GF-D8 (cell line): ENCODE measurements at regions not wholly inside any gene's neighbourhood (a gene's known extent, or its start where the extent isn't known, plus 50 kb on each side); places are given as distances from the start of the nearest gene placed in this dataset.

Source experiments
- DNase-seq: peaks from one replicate; lab custom pipeline; 2025; lab: John Stamatoyannopoulos, UW

- DNase-seq, result no peak
Observed at GRCh38 chr6:122063761-122064160, 335.7 kb upstream of the HSF2 start.

- DNase-seq, result no peak
Observed at GRCh38 chr6:122066200-122066599, 333.3 kb upstream of the HSF2 start.

DNA sequence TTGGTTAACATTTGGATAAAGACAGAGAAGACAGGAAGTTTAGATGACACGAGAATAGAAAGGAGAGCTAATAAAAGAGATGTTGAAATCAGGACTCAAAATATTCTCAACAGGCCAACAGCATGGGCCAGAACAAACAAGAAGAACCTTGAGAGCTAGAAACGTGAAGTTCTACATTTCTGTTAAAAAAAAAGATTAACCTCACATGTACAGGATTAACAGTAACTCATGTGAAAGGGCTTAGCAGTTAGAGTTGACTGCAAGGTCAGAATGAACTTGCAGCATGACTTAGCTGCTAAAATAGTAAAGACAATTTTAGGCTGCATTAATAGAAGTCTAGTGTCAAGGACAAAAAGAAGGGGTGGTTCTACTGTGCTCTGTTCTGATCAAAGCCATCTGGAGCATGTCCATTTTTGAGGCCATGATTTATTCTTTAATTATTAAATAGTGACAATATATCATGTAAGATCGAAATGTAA, 331.1 kb upstream of the HSF2 start:
- DNase-seq, result no peak

DNA sequence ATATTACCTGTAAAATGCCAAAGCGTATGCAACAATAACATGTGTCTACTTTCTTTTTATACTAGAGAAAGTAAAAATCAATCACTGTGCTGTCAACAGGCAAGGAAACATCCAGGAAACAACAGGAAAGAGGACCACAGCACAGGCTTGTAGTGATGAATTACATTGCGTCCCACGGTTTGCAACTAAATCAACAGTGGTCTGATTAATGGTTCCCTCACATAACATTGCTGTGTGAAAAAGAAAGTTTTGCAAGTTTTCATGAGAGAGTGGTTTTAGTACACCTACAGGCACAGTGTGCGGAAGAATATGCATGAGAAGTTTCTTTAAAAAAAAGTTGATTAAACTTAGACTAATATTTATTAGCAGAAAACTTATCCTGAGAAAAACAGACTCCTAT, 329.5 kb upstream of the HSF2 start:
- DNase-seq, result no peak

DNA sequence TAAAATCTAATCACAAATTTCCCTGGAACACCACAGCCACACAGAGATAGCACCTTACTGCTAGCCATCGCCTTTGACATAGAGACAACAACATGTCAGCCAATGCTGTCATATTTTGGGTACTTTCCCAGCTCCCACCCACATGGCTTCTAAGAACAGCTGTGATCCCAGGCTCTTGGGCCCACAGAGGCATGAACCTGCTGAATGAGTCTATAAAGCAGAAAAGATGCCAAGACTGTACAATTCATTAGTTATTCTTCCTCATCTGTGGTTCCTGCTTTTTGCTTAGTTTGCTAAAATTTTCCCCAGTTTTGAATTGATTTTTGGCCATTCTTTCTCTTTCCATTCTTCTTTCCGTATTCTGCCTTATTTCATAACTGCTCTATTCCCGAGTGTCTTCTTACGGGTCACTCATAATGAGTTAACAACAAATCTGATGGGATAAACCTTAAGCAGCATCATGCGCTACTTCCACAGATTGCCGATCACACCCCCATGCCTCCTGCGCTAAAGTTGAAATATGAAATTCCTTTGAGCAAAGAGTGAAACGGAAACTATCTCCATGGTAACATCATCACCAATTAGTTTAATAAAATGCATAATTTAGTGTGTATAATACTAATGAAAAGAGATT, 327.3 kb upstream of the HSF2 start:
- DNase-seq, result no peak

GRCh38 chr6:122075084-122075838, 324.2 kb upstream of the HSF2 start:
- DNase-seq, result no peak

GRCh38 chr6:122075917-122076316, 323.5 kb upstream of the HSF2 start:
- no peak for DNase-seq

GRCh38 chr6:122077603-122078002, 321.8 kb upstream of the HSF2 start:
- DNase-seq, result no peak

- no peak for DNase-seq
Observed at GRCh38 chr6:122078481-122078880, 321.0 kb upstream of the HSF2 start.

DNA sequence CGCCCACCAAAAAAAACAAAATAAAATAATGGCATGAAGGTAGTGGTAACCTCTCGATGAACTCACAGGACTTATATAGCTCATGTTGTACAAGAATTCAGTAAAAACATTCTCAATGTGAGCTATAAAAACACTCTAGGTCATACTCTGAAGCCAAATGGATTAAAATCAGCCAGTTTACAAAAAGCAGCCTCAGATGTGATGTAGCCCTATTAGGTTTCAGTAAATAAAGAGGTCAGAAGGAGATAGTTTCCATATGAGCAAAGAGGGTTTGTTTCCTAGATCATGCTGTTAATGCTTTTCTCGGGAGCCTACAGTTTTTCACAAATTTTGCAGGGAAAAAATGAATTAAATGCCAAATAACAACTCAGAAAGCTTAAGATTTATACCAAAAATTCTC, 319.5 kb upstream of the HSF2 start:
- no peak for DNase-seq

DNA sequence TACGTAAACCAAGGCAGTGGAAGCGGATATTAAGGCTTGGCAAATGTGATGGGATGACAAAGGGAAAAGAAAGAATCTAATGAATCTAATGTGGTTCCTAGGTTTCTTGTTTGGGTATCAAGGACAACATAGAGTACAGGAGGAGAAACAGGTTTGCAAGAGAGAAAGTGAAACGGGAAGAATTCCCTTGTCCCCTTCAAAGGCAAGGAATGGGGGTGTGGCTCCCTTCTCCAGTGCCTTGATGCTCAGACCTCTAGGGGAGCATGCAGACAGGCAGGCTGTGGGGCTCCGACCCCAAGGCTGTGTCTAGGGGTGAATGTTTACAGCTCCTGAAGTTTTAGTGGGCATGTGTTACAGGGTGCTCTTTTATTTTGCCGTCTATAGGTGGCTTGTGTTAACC, 317.5 kb upstream of the HSF2 start:
- DNase-seq, result no peak

GRCh38 chr6:122082370-122082769, 317.1 kb upstream of the HSF2 start:
- no peak for DNase-seq

GRCh38 chr6:122092366-122092765, 307.1 kb upstream of the HSF2 start:
- no peak for DNase-seq

GRCh38 chr6:122098201-122098678, 301.2 kb upstream of the HSF2 start:
- no peak for DNase-seq

GRCh38 chr6:122102026-122102425, 297.4 kb upstream of the HSF2 start:
- DNase-seq, result no peak

- DNase-seq, result no peak
Observed at GRCh38 chr6:122107256-122107852, 292.1 kb upstream of the HSF2 start.

DNA sequence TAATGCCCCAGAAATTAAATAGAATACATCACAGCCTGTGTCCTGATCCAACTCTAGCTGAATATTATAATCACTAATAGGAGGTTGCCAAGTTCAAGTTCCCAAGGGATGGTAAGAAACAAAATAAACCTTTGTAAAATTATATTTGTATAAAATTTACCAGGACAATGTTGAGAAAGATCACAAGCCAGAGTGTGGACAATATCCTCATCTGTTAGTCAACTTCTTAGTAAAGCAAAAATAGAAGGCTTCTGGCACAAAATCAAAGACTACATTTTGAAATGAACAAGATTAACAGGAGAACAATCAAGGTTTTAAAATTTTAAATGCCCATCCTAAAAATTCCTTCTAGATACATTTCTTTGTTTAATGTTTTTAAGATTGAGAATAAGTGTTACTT, 290.4 kb upstream of the HSF2 start:
- DNase-seq, result no peak

DNA sequence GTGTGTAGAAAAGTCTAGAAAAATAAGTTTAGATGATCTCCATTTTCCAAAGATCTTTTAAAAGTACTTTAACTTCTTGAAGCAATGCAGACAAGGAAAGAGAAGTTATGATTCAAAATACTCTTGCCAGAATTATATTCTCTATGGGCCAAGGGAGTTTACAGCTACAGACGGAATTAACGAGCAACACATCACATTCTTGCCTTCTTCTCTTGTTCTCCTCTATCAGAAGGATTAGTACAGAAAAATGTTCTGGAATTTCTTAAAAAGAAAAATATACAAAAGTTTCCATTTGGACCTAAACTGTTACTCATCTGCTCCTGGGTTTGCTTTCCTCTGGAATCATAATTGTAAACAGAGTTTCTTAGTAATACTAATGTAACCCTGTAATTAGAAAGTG, 284.7 kb upstream of the HSF2 start:
- DNase-seq, result no peak

GRCh38 chr6:122116119-122116834, 283.2 kb upstream of the HSF2 start:
- DNase-seq, result no peak

DNA sequence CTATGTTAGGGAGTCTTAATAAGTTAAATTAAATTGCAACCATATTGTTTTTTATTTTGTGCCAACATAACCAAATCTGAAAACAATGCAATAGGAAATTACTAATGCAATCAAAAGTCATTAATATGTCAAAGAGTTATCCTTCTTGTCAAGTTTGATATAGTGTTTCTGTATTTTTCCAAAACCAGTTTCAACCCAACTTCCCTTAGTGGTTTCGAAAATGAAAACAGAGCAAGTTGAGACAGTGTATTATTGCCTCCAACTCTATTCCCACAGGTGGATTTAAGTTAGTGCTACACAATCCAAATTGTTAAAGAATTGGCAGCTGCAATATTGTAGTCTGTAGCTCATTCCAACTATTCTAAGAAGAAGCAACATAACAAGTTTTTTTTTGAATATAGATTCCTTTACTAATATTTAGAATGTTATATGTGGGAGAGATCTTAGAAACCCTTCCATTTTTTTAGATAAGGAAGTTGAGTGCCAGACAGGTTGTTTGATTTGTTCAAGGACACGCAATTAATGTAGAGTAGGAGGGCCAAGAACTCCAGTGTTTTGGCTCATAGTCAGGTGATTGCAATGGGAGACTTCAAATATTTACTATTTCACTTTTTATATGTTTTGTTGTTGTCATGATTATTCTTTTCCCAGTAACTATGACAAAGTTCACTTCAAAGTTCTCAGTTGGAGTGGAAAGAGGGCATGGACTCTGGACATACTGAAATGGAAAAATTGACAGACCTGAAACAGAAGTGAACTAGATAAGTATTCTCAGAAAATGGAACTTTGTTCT, 282.4 kb upstream of the HSF2 start:
- DNase-seq, result no peak

- no peak for DNase-seq
Observed at GRCh38 chr6:122118945-122119506, 280.4 kb upstream of the HSF2 start.
